ENCODE measurements at regions not wholly inside any gene's neighbourhood (a gene's known extent, or its start where the extent isn't known, plus 50 kb on each side); places are given as distances from the start of the nearest gene placed in this dataset.

- no peak for TF ChIP-seq CTCF (IDR thresholded peaks at IDR 0.05; ENCODE audit: insufficient read depth, low read depth, low read length)
- TF ChIP-seq EZH2 (IDR thresholded peaks at IDR 0.05; ENCODE audit: insufficient read depth, low read length) = no peak
Observed at GRCh38 chr7:152987656-152988055, 228.1 kb downstream of the ACTR3B start.
